ENCODE measurements at regions not wholly inside any gene's neighbourhood (a gene's known extent, or its start where the extent isn't known, plus 50 kb on each side); places are given as distances from the start of the nearest gene placed in this dataset.

- no peak for TF ChIP-seq CTCF (IDR thresholded peaks at IDR 0.05; ENCODE audit: extremely low read depth, insufficient read depth, missing control alignments)
- in situ Hi-C loops (cut with MboI; ENCODE audit: low pct_unique_long_range_greater_than_20kb, low sequenced_read_pairs, unreplicated experiment) = no loop called here
- DNase-seq (ENCODE audit: low spot score) = no peak
These were observed 50.7 kb upstream of the WSCD2 start for GRCh38 chr12:108078428-108078827.
